ENCODE measurements at regions not wholly inside any gene's neighbourhood (a gene's known extent, or its start where the extent isn't known, plus 50 kb on each side); places are given as distances from the start of the nearest gene placed in this dataset.

DNA sequence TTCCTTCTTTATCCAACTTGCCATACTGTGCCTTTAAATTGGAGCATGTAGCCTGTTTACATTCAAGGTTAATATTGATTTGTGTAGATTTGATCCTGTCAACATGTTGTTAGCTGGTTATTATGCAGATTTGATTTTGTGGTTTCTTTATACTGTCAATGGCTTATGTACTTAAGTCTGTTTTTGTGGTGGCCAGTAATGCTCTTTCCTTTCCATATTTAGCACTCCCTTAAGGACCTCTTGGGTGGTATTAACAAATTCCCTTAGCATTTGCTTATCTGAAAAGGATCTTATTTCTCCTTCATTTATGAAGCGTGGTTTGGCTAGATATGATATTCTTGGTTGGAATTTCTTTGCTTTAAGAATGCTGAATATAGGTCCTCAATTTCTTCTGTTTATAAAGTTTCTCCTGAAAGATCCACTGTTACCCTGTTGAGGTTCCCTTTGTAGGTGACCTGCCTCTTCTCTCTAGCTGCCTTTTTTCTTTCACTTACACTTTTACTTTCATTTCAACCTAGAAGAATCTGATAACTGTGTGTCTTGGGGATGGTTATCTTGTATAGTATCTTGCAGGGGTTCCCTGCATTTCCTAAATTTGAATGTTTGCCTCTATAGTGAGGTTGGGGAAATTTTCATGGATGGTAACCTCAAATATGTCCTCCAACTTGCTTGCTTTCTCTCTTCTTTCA, 86.9 kb upstream of the NEGR1 start:
- intact Hi-C loops (cut with DNase I), result no loop called here
- H3K4me3 ChIP-seq, result no peak overlapping the region
- H3K27me3 ChIP-seq, result no peaks in the 10 kb centered on the region
- H3K9me3 ChIP-seq, result no peaks in the 10 kb centered on the region
- WGBS, 4 donors, result 68 to 81% (median 78%) methylated on average over 1 of the region's 1 CpG
- ATAC-seq (no peak), DNase-seq (no peak)
- no peaks in the 10 kb centered on the region for H3K36me3 ChIP-seq
- no peaks in the 10 kb centered on the region for H3K4me1 ChIP-seq
- no peak overlapping the region for H3K27ac ChIP-seq
- no peak for TF ChIP-seq POLR2A (IDR thresholded peaks at IDR 0.05)
- TF ChIP-seq, protein P1, sequence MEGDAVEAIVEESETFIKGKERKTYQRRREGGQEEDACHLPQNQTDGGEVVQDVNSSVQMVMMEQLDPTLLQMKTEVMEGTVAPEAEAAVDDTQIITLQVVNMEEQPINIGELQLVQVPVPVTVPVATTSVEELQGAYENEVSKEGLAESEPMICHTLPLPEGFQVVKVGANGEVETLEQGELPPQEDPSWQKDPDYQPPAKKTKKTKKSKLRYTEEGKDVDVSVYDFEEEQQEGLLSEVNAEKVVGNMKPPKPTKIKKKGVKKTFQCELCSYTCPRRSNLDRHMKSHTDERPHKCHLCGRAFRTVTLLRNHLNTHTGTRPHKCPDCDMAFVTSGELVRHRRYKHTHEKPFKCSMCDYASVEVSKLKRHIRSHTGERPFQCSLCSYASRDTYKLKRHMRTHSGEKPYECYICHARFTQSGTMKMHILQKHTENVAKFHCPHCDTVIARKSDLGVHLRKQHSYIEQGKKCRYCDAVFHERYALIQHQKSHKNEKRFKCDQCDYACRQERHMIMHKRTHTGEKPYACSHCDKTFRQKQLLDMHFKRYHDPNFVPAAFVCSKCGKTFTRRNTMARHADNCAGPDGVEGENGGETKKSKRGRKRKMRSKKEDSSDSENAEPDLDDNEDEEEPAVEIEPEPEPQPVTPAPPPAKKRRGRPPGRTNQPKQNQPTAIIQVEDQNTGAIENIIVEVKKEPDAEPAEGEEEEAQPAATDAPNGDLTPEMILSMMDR (IDR thresholded peaks at IDR 0.05), result no peak

DNA sequence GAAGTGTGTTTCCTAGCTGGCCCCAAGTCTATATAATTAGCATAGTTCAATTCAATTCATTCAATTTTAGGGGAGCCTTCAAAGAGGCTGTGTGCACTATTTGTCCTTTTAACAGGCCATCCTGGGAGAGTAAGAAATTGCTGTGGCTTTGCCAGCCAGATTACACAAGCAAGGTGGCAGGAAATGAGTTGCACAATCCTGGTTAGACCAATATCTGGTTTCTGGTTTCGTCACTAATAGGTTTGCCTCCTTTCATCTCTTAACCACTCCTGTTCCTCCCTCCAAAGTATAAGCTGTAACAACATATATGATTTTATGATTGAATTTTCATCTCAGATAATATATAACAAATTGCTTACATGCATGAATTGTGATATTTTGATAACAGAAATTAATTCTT, 84.1 kb upstream of the NEGR1 start:
- Histone ChIP-seq H3K36me3 (no peaks in the 10 kb centered on the region), H3K27ac (no peak overlapping the region), H3K9me3 (no peaks in the 10 kb centered on the region), H3K4me3 (no peak overlapping the region), H3K4me1 (no peaks in the 10 kb centered on the region), H3K27me3 (no peaks in the 10 kb centered on the region)
- intact Hi-C loops (cut with DNase I), result no loop called here
- DNase-seq, result no peak
- 29 to 60% (median 34%) methylated on average over 1 of the region's 1 CpG for WGBS, 4 donors
- no peak for ATAC-seq
- no peak for TF ChIP-seq POLR2A (IDR thresholded peaks at IDR 0.05)
- TF ChIP-seq, protein P1 (IDR thresholded peaks at IDR 0.05), result no peak

DNA sequence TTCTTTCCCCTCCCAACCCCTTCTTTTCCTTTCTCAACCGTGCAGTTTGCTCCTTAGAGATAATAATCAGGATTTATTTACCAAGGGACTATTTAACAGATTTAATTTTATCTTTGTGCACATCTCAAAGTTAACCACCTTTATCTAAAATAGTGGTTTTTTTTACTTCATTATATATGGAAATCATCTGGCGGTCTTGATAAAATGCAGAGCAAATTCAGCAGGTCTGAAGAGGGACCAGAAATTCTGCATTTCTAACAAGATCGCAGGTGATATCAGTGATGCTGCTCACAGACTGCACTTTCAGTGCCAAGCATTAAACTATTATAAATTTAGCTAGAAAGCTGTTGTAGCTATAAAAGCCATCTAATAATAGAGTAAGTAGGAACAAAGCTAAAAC, 83.4 kb upstream of the NEGR1 start:
- H3K27ac ChIP-seq, result no peak overlapping the region
- DNase-seq (no peak), ATAC-seq (no peak)
- H3K4me3 ChIP-seq, result no peak overlapping the region
- H3K4me1 ChIP-seq, result no peaks in the 10 kb centered on the region
- no peaks in the 10 kb centered on the region for H3K9me3 ChIP-seq
- no peaks in the 10 kb centered on the region for H3K36me3 ChIP-seq
- TF ChIP-seq, protein P1 (IDR thresholded peaks at IDR 0.05), result no peak
- no peak for TF ChIP-seq POLR2A (IDR thresholded peaks at IDR 0.05)
- intact Hi-C loops (cut with DNase I), result no loop called here
- H3K27me3 ChIP-seq, result no peaks in the 10 kb centered on the region
- WGBS, 4 donors, result 72 to 84% (median 78%) methylated on average over 3 of the region's 3 CpGs

DNA sequence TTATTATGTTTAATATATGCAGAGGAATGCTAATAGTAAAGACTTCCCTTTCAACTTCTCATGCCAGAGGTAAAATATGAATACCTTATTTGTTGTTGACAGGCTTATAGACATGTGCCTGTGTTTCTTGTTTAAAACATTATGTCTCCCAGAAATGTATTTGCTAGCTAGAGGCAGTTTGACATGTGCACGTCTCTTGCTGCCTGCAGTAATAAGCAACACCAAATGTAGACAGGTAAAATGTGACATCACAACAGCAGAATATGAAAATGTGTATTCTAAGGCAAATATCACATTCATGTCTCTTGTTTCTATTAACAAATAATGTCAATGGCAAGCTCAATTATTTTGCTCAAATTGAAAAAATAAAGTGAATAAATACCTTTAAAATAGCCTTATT, 80.2 kb upstream of the NEGR1 start:
- TF ChIP-seq POLR2A (IDR thresholded peaks at IDR 0.05), result no peak
- TF ChIP-seq, protein P1 (IDR thresholded peaks at IDR 0.05), result no peak
- Histone ChIP-seq H3K9me3 (no peaks in the 10 kb centered on the region), H3K27ac (no peak overlapping the region), H3K27me3 (no peaks in the 10 kb centered on the region), H3K4me1 (no peaks in the 10 kb centered on the region), H3K36me3 (no peaks in the 10 kb centered on the region), H3K4me3 (no peak overlapping the region)
- ATAC-seq (no peak), DNase-seq (no peak)
- intact Hi-C loops (cut with DNase I), result no loop called here
- 68 to 77% (median 70%) methylated on average over 1 of the region's 1 CpG for WGBS, 4 donors

Data from heart left ventricle (tissue), 16 donors.